ENCODE measurements at regions not wholly inside any gene's neighbourhood (a gene's known extent, or its start where the extent isn't known, plus 50 kb on each side); places are given as distances from the start of the nearest gene placed in this dataset.

- H3K27ac ChIP-seq (ENCODE audit: low read length) = no peak overlapping the region
- no peaks in the 10 kb centered on the region for H3K4me1 ChIP-seq (ENCODE audit: control insufficient read depth, low read depth, low read length)
- H3K27me3 ChIP-seq (ENCODE audit: control insufficient read depth, insufficient read depth, low read length) = no peaks in the 10 kb centered on the region
- H3K9me3 ChIP-seq (ENCODE audit: control insufficient read depth, low read depth, low read length) = no peaks in the 10 kb centered on the region
- no peak overlapping the region for H3K9ac ChIP-seq (ENCODE audit: low read length)
- H3K36me3 ChIP-seq (ENCODE audit: control insufficient read depth, low read depth, low read length) = no peaks in the 10 kb centered on the region
- H3K4me3 ChIP-seq (ENCODE audit: low read length) = no peak overlapping the region
These were observed 338.7 kb downstream of the PCDH18 start for GRCh38 chr4:137193564-137193963.

DNA sequence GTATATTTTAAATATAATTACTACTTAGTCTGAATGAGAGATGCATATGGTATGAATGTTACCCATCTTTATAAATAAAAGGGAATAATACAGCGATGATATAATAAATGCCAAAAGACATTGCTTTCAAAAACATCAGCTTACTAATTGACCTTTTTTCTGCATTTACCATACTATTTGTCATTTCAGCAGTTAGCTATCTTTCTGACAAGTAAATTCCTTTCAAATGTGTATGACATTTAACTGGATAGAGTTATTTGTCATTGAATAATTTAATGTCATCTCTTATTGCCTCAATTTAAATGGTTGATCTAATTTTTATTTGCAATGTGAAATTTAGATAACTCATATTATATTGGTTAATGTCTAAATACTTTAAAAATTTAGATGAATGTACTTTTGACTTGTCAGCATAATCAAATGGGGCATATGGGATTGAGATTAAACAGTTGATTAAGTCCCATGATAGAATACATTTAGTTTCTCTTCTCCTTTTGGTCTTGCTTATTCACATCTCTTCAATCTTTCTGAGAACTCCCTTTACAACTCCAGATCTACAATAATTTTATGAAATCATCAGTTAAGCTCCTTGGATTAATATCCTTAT is 350.9 kb downstream of the PCDH18 start:
- H3K27ac ChIP-seq (ENCODE audit: low read length) = no peak overlapping the region
- no peak overlapping the region for H3K9ac ChIP-seq (ENCODE audit: low read length)
- H3K27me3 ChIP-seq (ENCODE audit: control insufficient read depth, insufficient read depth, low read length) = no peaks in the 10 kb centered on the region
- H3K9me3 ChIP-seq (ENCODE audit: control insufficient read depth, low read depth, low read length) = no peaks in the 10 kb centered on the region
- H3K36me3 ChIP-seq (ENCODE audit: control insufficient read depth, low read depth, low read length) = no peaks in the 10 kb centered on the region
- no peaks in the 10 kb centered on the region for H3K4me1 ChIP-seq (ENCODE audit: control insufficient read depth, low read depth, low read length)
- H3K4me3 ChIP-seq (ENCODE audit: low read length) = no peak overlapping the region

GRCh38 chr4:137180349-137180748 is 351.9 kb downstream of the PCDH18 start:
- Histone ChIP-seq H3K9me3 (ENCODE audit: control insufficient read depth, low read depth, low read length) (no peaks in the 10 kb centered on the region), H3K4me3 (ENCODE audit: low read length) (no peak overlapping the region)

DNA sequence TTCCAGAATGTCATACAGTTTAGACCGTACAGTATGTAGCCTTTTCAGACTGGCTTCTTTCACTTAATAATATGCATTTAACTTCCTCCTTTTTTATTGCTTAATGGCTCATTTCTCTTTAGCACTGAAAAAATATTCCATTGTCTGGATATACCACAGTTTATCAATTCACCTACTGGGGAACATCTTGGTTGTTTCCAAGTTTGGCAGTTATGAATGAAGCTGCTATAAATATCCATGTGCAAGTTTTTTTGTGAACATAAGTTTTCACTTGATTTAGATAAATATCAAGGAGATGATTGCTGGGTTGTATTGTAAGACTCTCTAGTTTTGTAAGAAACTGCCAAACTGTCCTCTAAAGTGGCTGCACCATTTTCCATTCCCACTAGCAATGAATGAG is 375.5 kb downstream of the PCDH18 start:
- no peaks in the 10 kb centered on the region for H3K4me1 ChIP-seq (ENCODE audit: control insufficient read depth, low read depth, low read length)
- no peak overlapping the region for H3K4me3 ChIP-seq (ENCODE audit: low read length)
- no peaks in the 10 kb centered on the region for H3K27me3 ChIP-seq (ENCODE audit: control insufficient read depth, insufficient read depth, low read length)
- H3K27ac ChIP-seq (ENCODE audit: low read length) = no peak overlapping the region
- H3K9me3 ChIP-seq (ENCODE audit: control insufficient read depth, low read depth, low read length) = no peaks in the 10 kb centered on the region
- no peaks in the 10 kb centered on the region for H3K36me3 ChIP-seq (ENCODE audit: control insufficient read depth, low read depth, low read length)
- no peak overlapping the region for H3K9ac ChIP-seq (ENCODE audit: low read length)

More at GRCh38 chr4:137180349-137180748, 351.9 kb downstream of the PCDH18 start:
- Histone ChIP-seq H3K9ac (ENCODE audit: low read length) (no peak overlapping the region), H3K4me1 (ENCODE audit: control insufficient read depth, low read depth, low read length) (no peaks in the 10 kb centered on the region), H3K36me3 (ENCODE audit: control insufficient read depth, low read depth, low read length) (no peaks in the 10 kb centered on the region), H3K27me3 (ENCODE audit: control insufficient read depth, insufficient read depth, low read length) (no peaks in the 10 kb centered on the region), H3K27ac (ENCODE audit: low read length) (no peak overlapping the region)

DNA sequence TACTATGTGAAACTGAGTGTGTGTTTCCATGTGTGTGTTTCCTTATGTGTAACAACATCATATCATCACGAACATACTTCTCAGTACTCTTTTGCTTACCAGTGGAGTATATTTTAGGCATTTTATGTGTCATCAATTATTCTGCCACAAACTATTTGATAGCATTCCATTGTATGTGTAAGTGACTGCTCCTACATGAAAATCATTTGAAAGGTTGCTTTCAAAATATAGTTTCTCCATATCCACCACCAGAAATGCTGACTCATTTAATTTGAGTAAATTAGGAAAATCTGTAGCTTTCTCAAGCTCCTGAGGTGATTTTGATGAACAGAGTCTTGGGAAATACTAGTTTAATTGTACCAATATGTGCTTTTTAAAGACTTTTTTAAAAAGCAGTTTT is 376.2 kb downstream of the PCDH18 start:
- H3K27ac ChIP-seq (ENCODE audit: low read length) = no peak overlapping the region
- no peak overlapping the region for H3K9ac ChIP-seq (ENCODE audit: low read length)
- no peaks in the 10 kb centered on the region for H3K4me1 ChIP-seq (ENCODE audit: control insufficient read depth, low read depth, low read length)
- no peaks in the 10 kb centered on the region for H3K36me3 ChIP-seq (ENCODE audit: control insufficient read depth, low read depth, low read length)
- no peak overlapping the region for H3K4me3 ChIP-seq (ENCODE audit: low read length)
- no peaks in the 10 kb centered on the region for H3K9me3 ChIP-seq (ENCODE audit: control insufficient read depth, low read depth, low read length)
- H3K27me3 ChIP-seq (ENCODE audit: control insufficient read depth, insufficient read depth, low read length) = no peaks in the 10 kb centered on the region

DNA sequence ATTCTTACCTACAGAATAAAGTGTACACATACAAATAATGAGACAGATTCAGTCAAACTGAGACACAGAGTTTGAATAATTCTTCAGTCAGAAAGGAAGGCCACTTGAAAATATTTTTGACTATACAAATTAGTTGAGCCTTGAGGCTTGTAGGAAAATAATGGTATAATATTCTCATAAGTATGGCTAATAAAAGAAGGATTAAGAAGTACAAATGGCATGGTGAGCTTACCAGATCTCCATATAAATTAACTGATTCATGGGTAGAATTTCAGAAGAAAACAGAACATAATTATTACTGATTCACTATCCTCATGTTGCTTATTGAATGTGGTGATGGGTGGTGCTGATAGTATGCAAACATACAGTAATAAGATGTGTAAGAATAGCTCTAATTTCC is 401.1 kb downstream of the PCDH18 start:
- no peaks in the 10 kb centered on the region for H3K36me3 ChIP-seq (ENCODE audit: control insufficient read depth, low read depth, low read length)
- no peaks in the 10 kb centered on the region for H3K4me1 ChIP-seq (ENCODE audit: control insufficient read depth, low read depth, low read length)
- no peak overlapping the region for H3K4me3 ChIP-seq (ENCODE audit: low read length)
- no peaks in the 10 kb centered on the region for H3K9me3 ChIP-seq (ENCODE audit: control insufficient read depth, low read depth, low read length)
- H3K9ac ChIP-seq (ENCODE audit: low read length) = no peak overlapping the region
- H3K27ac ChIP-seq (ENCODE audit: low read length) = no peak overlapping the region
- no peaks in the 10 kb centered on the region for H3K27me3 ChIP-seq (ENCODE audit: control insufficient read depth, insufficient read depth, low read length)

- no peaks in the 10 kb centered on the region for H3K27me3 ChIP-seq (ENCODE audit: control insufficient read depth, insufficient read depth, low read length)
- no peak overlapping the region for H3K4me3 ChIP-seq (ENCODE audit: low read length)
- H3K36me3 ChIP-seq (ENCODE audit: control insufficient read depth, low read depth, low read length) = no peaks in the 10 kb centered on the region
- H3K4me1 ChIP-seq (ENCODE audit: control insufficient read depth, low read depth, low read length) = no peaks in the 10 kb centered on the region
- H3K9me3 ChIP-seq (ENCODE audit: control insufficient read depth, low read depth, low read length) = no peaks in the 10 kb centered on the region
- H3K9ac ChIP-seq (ENCODE audit: low read length) = no peak overlapping the region
- no peak overlapping the region for H3K27ac ChIP-seq (ENCODE audit: low read length)
These were observed 402.4 kb downstream of the PCDH18 start for GRCh38 chr4:137129845-137130244.

DNA sequence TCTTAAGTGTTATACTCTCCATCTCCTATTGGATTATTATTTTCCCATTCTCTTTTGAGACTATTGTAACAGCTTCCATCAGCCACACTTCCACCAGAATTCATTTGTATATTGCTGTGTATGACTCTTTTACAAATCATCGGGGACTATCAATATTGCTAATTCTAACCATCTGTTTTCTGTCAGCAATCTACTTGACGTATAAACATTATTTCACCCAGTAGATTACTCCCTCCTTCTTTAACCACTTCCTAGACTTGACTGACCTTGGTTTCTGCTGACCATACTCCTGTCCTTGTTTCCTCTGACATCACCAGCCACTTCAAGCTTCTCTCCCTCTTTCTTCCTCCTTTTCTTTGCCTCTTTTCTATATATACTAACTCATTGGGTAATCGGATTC is 402.9 kb downstream of the PCDH18 start:
- no peaks in the 10 kb centered on the region for H3K9me3 ChIP-seq (ENCODE audit: control insufficient read depth, low read depth, low read length)
- no peak overlapping the region for H3K27ac ChIP-seq (ENCODE audit: low read length)
- H3K4me3 ChIP-seq (ENCODE audit: low read length) = no peak overlapping the region
- H3K4me1 ChIP-seq (ENCODE audit: control insufficient read depth, low read depth, low read length) = no peaks in the 10 kb centered on the region
- no peaks in the 10 kb centered on the region for H3K27me3 ChIP-seq (ENCODE audit: control insufficient read depth, insufficient read depth, low read length)
- no peaks in the 10 kb centered on the region for H3K36me3 ChIP-seq (ENCODE audit: control insufficient read depth, low read depth, low read length)
- no peak overlapping the region for H3K9ac ChIP-seq (ENCODE audit: low read length)

DNA sequence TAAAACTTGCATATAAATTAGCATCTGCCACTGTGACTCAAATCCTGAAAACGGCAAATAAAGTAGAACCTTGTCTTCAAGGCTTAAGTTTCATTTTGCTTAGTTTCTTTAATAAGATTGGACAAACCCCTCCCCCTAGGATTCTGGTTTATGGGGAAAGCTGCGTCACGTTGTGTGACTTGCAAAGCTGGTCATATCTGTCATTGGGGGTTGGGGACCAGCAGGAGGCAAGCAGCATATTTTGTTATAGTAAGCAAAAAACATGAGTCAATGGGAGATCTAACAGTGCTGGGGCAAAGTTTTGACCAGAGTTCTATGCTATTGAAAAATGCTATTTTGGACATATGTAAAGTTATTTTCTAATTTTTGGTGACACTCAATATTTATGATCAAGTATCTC is 407.3 kb downstream of the PCDH18 start:
- H3K4me1 ChIP-seq (ENCODE audit: control insufficient read depth, low read depth, low read length) = no peaks in the 10 kb centered on the region
- H3K27me3 ChIP-seq (ENCODE audit: control insufficient read depth, insufficient read depth, low read length) = no peaks in the 10 kb centered on the region
- no peak overlapping the region for H3K27ac ChIP-seq (ENCODE audit: low read length)
- H3K9ac ChIP-seq (ENCODE audit: low read length) = no peak overlapping the region
- H3K9me3 ChIP-seq (ENCODE audit: control insufficient read depth, low read depth, low read length) = no peaks in the 10 kb centered on the region
- no peak overlapping the region for H3K4me3 ChIP-seq (ENCODE audit: low read length)
- H3K36me3 ChIP-seq (ENCODE audit: control insufficient read depth, low read depth, low read length) = no peaks in the 10 kb centered on the region

GRCh38 chr4:137124278-137124932 is 407.9 kb downstream of the PCDH18 start:
- H3K9me3 ChIP-seq (ENCODE audit: control insufficient read depth, low read depth, low read length) = no peaks in the 10 kb centered on the region
- no peaks in the 10 kb centered on the region for H3K27me3 ChIP-seq (ENCODE audit: control insufficient read depth, insufficient read depth, low read length)
- no peak overlapping the region for H3K4me3 ChIP-seq (ENCODE audit: low read length)
- H3K27ac ChIP-seq (ENCODE audit: low read length) = no peak overlapping the region
- H3K4me1 ChIP-seq (ENCODE audit: control insufficient read depth, low read depth, low read length) = no peaks in the 10 kb centered on the region
- no peak overlapping the region for H3K9ac ChIP-seq (ENCODE audit: low read length)
- no peaks in the 10 kb centered on the region for H3K36me3 ChIP-seq (ENCODE audit: control insufficient read depth, low read depth, low read length)

GRCh38 chr4:137122876-137123275 is 409.4 kb downstream of the PCDH18 start:
- H3K9me3 ChIP-seq (ENCODE audit: control insufficient read depth, low read depth, low read length) = no peaks in the 10 kb centered on the region
- no peak overlapping the region for H3K4me3 ChIP-seq (ENCODE audit: low read length)
- H3K27me3 ChIP-seq (ENCODE audit: control insufficient read depth, insufficient read depth, low read length) = no peaks in the 10 kb centered on the region
- no peaks in the 10 kb centered on the region for H3K4me1 ChIP-seq (ENCODE audit: control insufficient read depth, low read depth, low read length)
- H3K9ac ChIP-seq (ENCODE audit: low read length) = no peak overlapping the region
- H3K27ac ChIP-seq (ENCODE audit: low read length) = no peak overlapping the region
- no peaks in the 10 kb centered on the region for H3K36me3 ChIP-seq (ENCODE audit: control insufficient read depth, low read depth, low read length)

GRCh38 chr4:137116144-137116543 is 416.1 kb downstream of the PCDH18 start:
- Histone ChIP-seq H3K27me3 (ENCODE audit: control insufficient read depth, insufficient read depth, low read length) (no peaks in the 10 kb centered on the region), H3K27ac (ENCODE audit: low read length) (no peak overlapping the region), H3K4me1 (ENCODE audit: control insufficient read depth, low read depth, low read length) (no peaks in the 10 kb centered on the region), H3K36me3 (ENCODE audit: control insufficient read depth, low read depth, low read length) (no peaks in the 10 kb centered on the region), H3K4me3 (ENCODE audit: low read length) (no peak overlapping the region), H3K9me3 (ENCODE audit: control insufficient read depth, low read depth, low read length) (no peaks in the 10 kb centered on the region), H3K9ac (ENCODE audit: low read length) (no peak overlapping the region)
